HEK293T (cell line): ENCODE measurements at regions not wholly inside any gene's neighbourhood (a gene's known extent, or its start where the extent isn't known, plus 50 kb on each side); places are given as distances from the start of the nearest gene placed in this dataset.

ENCODE experiments used
- CTCF ChIA-PET: fragments of 350-600 bp; formaldehyde crosslinking; extraction: SDS; loops from one replicate; lab custom pipeline; 2021; ENCODE audit warnings: antibody characterized with exemption, inconsistent platforms; lab: Yijun Ruan, JAX
- POLR2A ChIA-PET: fragments of 350-600 bp; formaldehyde crosslinking; extraction: SDS; loops from one replicate; lab custom pipeline; 2020; ENCODE audit warnings: antibody characterized with exemption, inconsistent platforms; lab: Yijun Ruan, JAX
- DNase-seq: peaks from one replicate; pipeline ENCODE4 v3.0.0; 2012; ENCODE audit warnings: mixed read lengths; ENCODE audit errors: extremely low spot score
- ARNT ChIP-seq: fragments of 450-650 bp; IDR thresholded peaks from 2 replicates; pipeline ENCODE4 v1.6.1; 2017; ENCODE audit warnings: mild to moderate bottlenecking
- BHLHE40 ChIP-seq: fragments of 450-650 bp; IDR thresholded peaks from 2 replicates; pipeline ENCODE4 v1.6.1; 2016; ENCODE audit warnings: mild to moderate bottlenecking, moderate library complexity, borderline replicate concordance
- CTBP1 ChIP-seq: fragments of 450-650 bp; IDR thresholded peaks from 2 replicates; pipeline ENCODE4 v1.6.1; 2016; ENCODE audit warnings: borderline replicate concordance
- ELF4 ChIP-seq: fragments of 450-650 bp; IDR thresholded peaks from 2 replicates; pipeline ENCODE4 v1.6.1; 2017; ENCODE audit warnings: antibody characterized with exemption
- FOXA1 ChIP-seq: fragments of 450-650 bp; IDR thresholded peaks from 2 replicates; pipeline ENCODE4 v1.6.1; 2016; ENCODE audit warnings: mild to moderate bottlenecking
- FOXK2 ChIP-seq: fragments of 450-650 bp; IDR thresholded peaks from 2 replicates; pipeline ENCODE4 v1.6.1; 2016; ENCODE audit warnings: mild to moderate bottlenecking
- FOXM1 ChIP-seq: fragments of 450-650 bp; IDR thresholded peaks from 2 replicates; pipeline ENCODE4 v1.6.1; 2017; ENCODE audit warnings: mild to moderate bottlenecking, borderline replicate concordance
- HDGF ChIP-seq: fragments of 450-650 bp; IDR thresholded peaks from 2 replicates; pipeline ENCODE4 v1.6.1; 2017; ENCODE audit warnings: antibody characterized with exemption, borderline replicate concordance
- L3MBTL2 ChIP-seq: fragments of 450-650 bp; conservative IDR thresholded peaks from 2 replicates; pipeline ENCODE4 v1.6.1; 2016; ENCODE audit warnings: mild to moderate bottlenecking
- LEF1 ChIP-seq: fragments of 450-650 bp; IDR thresholded peaks from 2 replicates; pipeline ENCODE4 v1.6.1; 2017; ENCODE audit warnings: mild to moderate bottlenecking, borderline replicate concordance
- NFRKB ChIP-seq: fragments of 450-650 bp; IDR thresholded peaks from 2 replicates; pipeline ENCODE4 v1.6.1; 2016; ENCODE audit warnings: mild to moderate bottlenecking, moderate library complexity
- SP1 ChIP-seq: fragments of 450-650 bp; IDR thresholded peaks from 2 replicates; pipeline ENCODE4 v1.6.1; 2017
- SUZ12 ChIP-seq: fragments of 450-650 bp; IDR thresholded peaks from 2 replicates; pipeline ENCODE4 v1.6.1; 2016; ENCODE audit warnings: mild to moderate bottlenecking
- TARDBP ChIP-seq: fragments of 450-650 bp; IDR thresholded peaks from 2 replicates; pipeline ENCODE4 v1.6.1; 2016
- ZNF384 ChIP-seq: fragments of 450-650 bp; IDR thresholded peaks from 2 replicates; pipeline ENCODE4 v1.6.1; 2016
- TF ChIP-seq, protein P1 (sequence below): fragments of 450-650 bp; IDR thresholded peaks from 2 replicates; pipeline ENCODE4 v1.6.1; 2016

DNA sequence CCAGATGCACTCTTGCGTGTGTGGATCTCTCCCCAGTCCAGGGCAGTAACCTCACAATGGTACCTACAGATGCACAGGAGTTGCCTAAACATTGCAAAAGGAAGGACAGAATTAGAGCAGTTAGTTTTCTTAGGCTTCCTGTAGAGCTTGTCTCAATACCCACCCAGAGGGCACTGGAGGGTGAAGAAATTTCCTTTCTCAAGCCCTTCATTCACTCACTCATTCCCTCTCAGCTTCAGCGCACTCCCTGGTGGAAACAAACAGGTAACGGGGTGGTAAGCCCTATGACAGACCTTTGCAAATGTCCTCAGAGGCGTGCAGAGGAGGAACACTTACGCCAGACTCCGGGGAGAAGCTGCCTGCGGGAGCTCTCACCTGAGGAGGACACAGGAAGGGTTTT lies 267.4 kb upstream of the HES1 start:
- ChIA-PET POLR2A (no interaction called here), CTCF (no interaction called here)
- TF ChIP-seq TARDBP (no peak), BHLHE40 (no peak), HDGF (no peak), FOXA1 (no peak), ELF4 (no peak), FOXK2 (no peak), SP1 (no peak), L3MBTL2 (no peak), CTBP1 (no peak), SUZ12 (no peak), ZNF384 (no peak), NFRKB (no peak), ARNT (no peak), FOXM1 (no peak)
- TF ChIP-seq, protein P1, sequence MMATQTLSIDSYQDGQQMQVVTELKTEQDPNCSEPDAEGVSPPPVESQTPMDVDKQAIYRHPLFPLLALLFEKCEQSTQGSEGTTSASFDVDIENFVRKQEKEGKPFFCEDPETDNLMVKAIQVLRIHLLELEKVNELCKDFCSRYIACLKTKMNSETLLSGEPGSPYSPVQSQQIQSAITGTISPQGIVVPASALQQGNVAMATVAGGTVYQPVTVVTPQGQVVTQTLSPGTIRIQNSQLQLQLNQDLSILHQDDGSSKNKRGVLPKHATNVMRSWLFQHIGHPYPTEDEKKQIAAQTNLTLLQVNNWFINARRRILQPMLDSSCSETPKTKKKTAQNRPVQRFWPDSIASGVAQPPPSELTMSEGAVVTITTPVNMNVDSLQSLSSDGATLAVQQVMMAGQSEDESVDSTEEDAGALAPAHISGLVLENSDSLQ: no peak
- no peak for DNase-seq

DNA sequence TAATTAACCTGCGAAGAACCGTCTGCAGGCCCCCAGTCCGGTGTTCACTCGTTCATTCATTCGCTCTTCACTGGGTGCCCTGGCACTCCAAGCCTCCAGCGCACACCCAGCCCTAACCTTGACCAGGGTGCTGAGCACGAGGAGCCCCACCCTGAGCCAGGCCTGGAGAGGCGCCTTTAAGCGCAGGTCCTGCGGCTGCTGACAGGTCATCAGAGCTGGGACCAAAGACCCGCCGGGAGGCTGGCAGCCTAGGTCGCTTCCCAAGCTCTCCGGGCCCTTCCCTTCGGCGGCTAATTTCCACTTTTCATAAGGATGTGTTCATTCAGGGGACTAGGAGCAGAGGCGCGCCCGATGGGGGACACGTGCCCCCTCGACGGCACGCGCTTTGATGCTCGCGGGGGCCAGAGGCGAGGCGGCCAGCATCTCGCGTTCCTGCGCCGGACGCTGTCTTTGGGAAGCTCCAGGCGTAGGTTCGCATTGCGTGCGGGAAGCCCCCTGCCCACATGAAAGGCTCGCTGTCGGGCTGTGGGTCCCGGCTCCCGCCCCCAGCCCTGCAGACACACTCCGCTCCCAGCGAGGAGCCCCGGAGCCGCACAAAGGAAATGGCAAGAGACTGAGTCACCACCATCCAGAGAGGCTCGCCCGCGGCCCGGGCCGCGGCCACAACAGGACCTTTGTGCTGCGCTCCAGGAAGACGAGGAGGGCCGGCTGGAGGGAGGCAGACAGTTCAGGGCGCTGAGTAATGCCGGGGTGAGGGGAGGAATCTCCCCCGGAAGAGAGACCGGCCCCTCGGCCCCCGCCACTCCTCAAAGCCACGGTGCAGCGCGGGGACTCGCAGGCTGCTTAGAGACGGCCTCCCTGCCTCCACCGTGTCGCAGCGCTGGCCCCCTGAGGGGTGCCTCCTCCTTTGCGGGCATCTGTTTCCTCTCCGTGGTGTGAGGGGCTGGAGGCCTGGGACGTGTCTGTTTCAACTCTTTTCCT lies 266.4 kb upstream of the HES1 start:
- ChIA-PET CTCF (no interaction called here), POLR2A (no interaction called here)
- TF ChIP-seq HDGF (no peak), SUZ12 (no peak), SP1 (no peak), NFRKB (no peak), TARDBP (no peak), ARNT (no peak), L3MBTL2 (no peak), ELF4 (no peak)
- TF ChIP-seq, protein P1: no peak
- DNase-seq: no peak

DNA sequence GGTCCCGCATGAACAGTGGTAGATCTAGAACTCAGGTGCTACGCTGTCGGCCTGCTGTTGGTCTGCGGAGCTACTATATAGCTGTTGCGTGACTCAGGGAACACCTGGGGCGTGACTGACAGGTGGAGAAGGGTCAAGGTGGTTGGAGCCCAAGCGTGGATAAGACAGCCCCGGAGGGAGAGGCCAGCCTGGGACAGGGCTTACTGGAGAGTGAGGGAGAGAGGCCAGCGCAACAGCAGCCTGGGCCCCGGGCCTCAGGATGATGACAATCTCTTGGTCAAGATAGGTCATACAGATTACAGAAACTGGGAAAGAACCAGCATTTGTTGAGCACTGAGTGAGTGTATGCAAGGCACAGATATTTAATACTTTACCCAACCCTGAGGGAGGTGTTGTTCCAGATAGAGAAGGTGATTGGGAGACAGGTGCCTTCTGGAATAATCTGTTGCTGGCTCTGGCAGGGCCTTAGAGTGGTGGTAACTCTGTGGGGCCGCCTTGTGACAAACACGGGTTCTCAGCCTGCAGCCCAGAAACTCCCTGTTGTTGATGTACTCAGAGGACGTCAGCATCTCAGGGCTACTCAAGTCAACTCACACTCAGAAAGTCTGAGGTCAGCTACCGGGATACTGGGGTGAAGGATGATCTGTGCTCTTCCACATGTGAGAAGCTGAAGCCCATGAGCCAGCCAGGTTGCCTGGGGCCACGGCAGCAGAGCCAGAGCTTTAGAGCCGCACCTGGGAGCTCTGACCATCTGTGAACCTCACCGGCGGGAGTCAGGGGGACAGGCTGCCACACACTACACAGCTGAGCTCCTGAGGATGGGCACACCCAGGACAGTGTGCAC lies 265.4 kb upstream of the HES1 start:
- POLR2A ChIA-PET: no interaction called here
- CTCF ChIA-PET: interaction anchor here (0.8 kb wide), 1 partner anchor 74 kb away, joined by 3 read pairs; no protein-coding TSS in a partner anchor
- no peak for DNase-seq
- TF ChIP-seq NFRKB (no peak), SUZ12 (no peak), FOXM1 (no peak), CTBP1 (no peak), ARNT (no peak), FOXK2 (no peak), TARDBP (no peak), LEF1 (no peak), ELF4 (no peak), FOXA1 (no peak), HDGF (no peak), L3MBTL2 (no peak), SP1 (no peak)
- TF ChIP-seq, protein P1: no peak

DNA sequence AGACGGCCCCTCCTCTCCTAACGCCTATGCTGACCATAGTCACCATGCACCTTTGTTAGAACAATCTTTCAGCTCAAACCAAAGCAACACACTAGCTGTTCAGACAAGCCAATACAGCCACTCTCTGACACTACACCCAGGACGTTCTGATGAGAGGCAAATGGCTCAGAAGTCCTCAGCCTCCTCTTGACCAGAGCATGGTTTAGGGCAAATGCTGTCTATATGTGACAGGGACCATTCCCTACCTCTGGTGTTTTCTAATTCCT lies 264.8 kb upstream of the HES1 start:
- DNase-seq: no peak
- CTCF ChIA-PET: interaction anchor here (0.8 kb wide), 1 partner anchor 74 kb away, joined by 3 read pairs; no protein-coding TSS in a partner anchor

DNA sequence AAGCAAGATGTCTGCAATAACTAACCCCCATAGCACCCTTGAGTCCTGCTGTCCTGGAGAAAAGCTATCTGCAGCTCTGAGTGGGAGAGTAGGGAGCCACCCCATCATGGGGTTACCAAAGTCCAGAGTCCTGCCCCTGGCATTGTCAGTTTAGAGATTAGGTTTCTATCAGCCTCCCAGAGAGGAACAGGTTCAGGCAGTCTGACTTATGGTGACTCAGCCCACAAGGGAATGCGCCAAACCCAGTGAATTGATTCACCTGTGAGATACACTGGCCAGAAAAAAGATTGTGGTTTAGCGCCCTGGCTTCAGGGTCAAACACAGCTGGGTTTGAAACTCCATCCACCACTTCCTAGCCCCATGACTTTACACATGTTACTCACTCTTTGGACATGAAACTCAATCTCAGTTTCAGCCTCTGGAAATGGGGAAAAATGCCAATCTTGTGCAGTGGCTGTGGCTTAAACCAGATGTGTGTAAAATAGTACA lies 263.6 kb upstream of the HES1 start:
- DNase-seq: no peak
- ChIA-PET POLR2A (no interaction called here), CTCF (no interaction called here)
- TF ChIP-seq, protein P1: no peak
- TF ChIP-seq CTBP1 (no peak), ZNF384 (no peak), ARNT (no peak)

More for the DNA sequence above, 264.8 kb upstream of the HES1 start:
- POLR2A ChIA-PET: no interaction called here
- no peak for TF ChIP-seq SUZ12
- TF ChIP-seq CTBP1: no peak
- TF ChIP-seq NFRKB: no peak
- no peak for TF ChIP-seq FOXK2
- TF ChIP-seq ELF4: no peak
- TF ChIP-seq TARDBP: no peak
- no peak for TF ChIP-seq FOXA1
